ENCODE measurements at regions not wholly inside any gene's neighbourhood (a gene's known extent, or its start where the extent isn't known, plus 50 kb on each side); places are given as distances from the start of the nearest gene placed in this dataset.

DNA sequence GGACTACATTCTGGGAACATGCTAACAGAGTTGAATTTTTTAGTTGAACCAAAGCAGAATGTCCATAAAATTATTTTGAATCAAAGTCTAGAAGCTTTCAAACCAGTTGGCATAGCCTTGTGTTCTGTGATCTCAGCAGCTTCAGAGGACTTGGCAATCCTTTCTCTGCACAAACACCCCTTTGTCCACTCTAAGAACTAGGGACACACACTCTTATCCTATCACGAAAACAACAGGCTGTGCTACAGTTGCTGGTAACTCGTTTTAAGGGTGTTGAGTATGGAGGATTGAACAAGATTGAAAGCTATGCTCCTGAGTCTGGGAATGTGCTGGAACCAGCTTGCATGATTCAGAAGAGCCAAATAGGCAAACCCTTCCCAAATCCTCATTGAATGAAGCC, 76.4 kb upstream of the PRSS58 start:
- no peak for DNase-seq (ENCODE audit: low read depth, low spot score)

DNA sequence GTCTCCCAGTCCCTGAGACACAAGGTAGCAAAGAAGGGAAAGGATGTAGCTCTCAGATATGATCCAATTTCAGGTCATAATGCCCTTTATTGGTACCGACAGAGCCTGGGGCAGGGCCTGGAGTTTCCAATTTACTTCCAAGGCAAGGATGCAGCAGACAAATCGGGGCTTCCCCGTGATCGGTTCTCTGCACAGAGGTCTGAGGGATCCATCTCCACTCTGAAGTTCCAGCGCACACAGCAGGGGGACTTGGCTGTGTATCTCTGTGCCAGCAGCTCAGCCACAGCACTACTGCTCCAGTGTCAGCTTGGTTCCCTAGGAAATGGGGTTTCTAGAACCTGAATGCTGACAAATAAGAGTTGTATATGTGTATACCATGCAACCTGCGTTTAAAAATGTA, 74.6 kb upstream of the PRSS58 start:
- no peak for DNase-seq (ENCODE audit: low read depth, low spot score)

DNA sequence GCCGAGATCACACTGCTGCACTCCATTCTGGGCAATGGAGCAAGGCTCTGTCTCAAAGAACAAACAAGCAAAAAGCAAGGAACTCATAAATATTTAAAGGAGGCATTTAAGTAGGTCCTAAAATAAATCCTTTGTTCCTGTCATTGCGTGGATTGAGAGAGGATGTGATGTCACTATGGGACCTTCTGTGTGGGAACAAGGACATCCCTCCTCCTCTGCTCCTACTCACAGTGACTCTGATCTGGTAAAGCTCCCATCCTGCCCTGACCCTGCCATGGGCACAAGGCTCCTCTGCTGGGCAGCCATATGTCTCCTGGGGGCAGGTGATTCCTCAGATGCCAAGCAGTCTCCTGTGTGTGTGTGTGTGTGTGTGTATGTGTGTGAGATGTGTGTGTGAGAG, 74.1 kb upstream of the PRSS58 start:
- no peak for DNase-seq (ENCODE audit: low read depth, low spot score)

DNA sequence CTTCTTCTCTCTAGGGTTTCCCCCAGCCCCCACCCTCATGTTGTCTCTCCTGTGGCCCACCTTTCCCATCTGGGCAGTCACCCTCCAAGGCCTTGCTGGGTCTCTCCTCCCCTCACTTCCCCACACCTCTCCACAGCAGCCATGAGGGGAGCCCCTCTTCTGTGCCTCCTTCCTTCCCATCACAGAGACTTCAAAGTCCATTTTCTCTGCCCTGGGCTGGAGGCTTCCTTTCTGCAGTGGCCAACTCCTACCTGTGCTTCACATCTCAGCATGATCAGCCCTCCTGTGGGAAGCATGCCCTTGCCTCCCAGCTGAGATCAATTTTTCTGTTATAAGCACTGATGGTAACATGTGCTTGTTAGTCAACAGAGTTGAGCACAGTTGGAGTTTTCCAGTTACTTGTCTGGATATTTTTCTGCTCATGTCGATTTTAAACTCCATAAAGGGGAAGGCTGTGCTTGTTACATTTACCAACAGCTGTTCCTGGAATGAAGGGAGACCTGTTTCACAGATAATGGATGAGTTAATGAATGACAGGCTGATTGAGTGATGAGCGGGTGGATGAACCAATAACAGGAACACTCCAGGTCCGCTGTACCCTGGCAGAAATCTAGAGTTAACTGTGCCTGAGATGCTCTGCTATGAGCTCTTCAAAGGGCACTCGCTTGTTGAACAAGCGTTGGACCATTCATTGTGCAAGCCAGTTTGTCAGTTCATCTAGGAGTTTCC, 71.4 kb upstream of the PRSS58 start:
- DNase-seq (ENCODE audit: low read depth, low spot score) = no peak

DNA sequence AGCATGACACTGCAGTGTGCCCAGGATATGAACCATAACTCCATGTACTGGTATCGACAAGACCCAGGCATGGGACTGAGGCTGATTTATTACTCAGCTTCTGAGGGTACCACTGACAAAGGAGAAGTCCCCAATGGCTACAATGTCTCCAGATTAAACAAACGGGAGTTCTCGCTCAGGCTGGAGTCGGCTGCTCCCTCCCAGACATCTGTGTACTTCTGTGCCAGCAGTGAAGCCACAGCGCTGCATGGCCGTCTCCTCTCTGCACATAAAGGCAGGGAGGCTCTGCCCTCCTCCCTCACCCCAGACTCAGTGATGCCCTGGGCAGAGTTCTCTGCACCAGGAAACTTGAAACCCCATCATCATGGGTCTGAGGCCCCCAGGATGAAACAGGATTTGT, 70.7 kb upstream of the PRSS58 start:
- DNase-seq (ENCODE audit: low read depth, low spot score) = no peak

DNA sequence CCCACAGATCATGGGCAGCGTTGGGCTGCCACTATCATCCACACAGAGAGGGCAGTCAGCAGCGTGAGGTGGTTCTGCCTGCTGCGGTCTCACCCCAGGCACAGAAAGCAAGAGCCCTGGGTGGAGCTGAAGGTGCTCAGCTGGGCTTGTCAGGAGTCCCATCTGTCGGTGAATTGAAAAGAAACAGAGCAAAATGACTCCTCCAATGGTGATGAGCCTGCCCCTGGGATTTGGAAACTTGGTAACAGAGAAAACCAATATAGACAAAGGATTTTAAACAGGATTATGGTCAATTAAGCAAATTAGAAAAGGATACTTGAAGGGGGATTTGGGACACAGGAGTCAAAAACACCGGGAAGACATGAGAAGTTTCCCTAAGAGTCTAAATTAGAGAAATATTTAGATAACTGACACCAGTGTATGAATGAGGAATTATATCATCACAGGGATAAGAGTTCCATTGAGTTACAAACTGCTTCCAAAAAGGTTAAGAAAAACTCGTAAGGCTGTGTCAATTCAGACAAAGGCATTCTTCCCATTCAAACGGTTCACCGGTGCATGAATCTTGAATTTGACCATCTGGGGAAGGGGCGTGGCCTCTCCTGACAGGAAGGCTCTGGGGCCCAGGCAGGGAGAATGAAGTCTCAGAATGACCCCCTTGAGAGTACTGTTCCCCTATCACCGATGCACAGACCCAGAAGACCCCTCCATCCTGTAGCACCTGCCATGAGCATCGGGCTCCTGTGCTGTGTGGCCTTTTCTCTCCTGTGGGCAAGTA, 70.0 kb upstream of the PRSS58 start:
- DNase-seq (ENCODE audit: low read depth, low spot score) = no peak

DNA sequence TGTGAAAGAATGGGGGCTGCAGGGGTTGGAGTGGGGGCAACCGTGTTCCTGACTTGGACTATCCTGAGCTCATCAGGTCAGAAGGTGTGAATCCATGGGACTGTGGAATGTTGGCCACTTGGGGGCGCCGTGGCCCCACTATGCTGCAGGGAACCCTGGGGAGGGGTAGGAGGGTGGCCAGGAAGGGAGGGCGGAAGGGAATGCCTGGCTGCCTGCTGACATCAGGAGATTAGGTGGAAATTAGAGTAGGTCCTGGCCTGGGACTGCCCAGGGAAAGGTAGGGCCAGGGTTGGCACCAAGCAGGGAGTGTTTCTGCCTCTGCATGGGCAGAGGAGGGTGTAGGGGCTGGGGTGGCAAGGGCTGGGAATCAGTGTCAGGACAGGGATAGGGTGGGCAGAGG, 65.8 kb upstream of the PRSS58 start:
- DNase-seq (ENCODE audit: low read depth, low spot score) = no peak

DNA sequence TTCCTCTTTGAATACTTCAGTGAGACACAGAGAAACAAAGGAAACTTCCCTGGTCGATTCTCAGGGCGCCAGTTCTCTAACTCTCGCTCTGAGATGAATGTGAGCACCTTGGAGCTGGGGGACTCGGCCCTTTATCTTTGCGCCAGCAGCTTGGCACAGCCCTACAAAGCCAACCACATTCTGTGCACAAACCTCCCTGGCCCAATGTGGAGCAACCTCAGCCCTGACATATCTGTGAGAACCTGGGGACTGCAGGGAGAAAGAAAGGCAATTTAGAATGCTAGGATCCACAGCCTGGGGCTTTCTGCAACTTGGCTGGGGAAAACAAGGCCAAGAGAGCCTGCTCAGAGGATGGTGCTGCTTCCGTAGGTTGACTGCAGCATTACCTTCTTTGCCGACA, 63.5 kb upstream of the PRSS58 start:
- no peak for DNase-seq (ENCODE audit: low read depth, low spot score)

DNA sequence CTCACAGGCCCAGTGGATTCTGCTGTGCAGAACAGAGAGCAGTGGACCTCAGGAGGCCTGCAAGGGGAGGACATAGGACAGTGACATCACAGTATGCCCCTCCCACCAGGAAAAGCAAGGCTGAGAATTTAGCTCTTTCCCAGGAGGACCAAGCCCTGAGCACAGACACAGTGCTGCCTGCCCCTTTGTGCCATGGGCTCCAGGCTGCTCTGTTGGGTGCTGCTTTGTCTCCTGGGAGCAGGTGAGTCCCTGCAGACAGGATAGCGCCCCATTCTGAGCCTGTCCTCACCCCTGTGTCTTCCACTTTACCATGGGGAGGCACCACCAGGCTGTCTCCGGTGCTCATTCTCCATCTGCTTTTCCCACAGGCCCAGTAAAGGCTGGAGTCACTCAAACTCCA, 63.0 kb upstream of the PRSS58 start:
- DNase-seq (ENCODE audit: low read depth, low spot score) = no peak

DNA sequence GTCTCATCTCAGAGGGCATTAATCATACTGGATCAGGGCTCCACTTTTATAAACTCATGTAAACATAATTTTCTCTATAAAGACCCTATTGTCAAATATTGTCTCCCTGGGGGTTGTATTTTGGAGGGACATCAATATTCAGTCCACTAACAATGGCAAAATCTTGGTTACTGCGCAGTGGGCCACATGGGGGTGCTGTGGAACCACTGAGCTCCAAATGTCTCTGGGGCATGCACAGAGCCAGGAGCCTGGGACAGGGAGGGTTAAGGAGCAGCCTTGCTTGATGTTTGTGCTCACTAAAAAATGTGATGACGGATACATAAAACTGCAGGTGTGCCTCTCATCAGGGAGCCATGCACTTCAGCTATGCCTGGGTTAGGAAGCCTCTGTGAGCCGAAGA, 62.1 kb upstream of the PRSS58 start:
- DNase-seq (ENCODE audit: low read depth, low spot score) = no peak

DNA sequence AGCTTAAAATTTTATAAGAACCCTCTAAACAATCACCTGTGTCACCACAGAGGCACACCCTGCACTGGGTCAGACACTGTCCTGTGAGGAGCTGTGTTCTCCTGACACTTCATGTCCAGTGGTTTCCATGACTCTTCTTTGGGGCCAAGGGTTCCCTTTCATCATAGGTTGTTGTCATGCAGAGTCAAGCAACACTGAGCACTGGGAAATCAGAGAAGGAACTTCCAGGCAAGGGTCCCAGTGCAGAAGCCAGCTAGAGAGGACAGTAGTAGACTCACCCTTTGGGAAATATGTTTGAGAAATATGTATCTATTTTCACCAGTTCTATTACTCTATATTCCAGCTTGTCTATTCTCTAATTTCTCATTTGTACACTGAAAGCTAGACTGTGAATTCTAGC, 56.4 kb upstream of the PRSS58 start:
- DNase-seq (ENCODE audit: low read depth, low spot score) = no peak

DNA sequence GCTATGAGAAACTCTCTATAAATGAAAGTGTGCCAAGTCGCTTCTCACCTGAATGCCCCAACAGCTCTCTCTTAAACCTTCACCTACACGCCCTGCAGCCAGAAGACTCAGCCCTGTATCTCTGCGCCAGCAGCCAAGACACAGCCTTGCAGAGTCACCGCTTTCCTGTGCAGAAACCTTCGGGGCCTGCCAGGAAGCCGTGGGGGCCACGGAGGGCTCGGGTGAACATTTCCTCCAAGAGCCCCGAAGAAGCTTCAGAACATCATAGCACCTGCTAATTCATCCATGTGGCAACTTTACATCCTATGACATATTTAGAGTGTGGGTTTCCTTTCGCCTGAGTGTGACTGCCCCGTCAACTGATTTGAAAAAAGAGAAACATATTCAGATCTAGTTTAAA, 55.7 kb upstream of the PRSS58 start:
- no peak for DNase-seq (ENCODE audit: low read depth, low spot score)

DNA sequence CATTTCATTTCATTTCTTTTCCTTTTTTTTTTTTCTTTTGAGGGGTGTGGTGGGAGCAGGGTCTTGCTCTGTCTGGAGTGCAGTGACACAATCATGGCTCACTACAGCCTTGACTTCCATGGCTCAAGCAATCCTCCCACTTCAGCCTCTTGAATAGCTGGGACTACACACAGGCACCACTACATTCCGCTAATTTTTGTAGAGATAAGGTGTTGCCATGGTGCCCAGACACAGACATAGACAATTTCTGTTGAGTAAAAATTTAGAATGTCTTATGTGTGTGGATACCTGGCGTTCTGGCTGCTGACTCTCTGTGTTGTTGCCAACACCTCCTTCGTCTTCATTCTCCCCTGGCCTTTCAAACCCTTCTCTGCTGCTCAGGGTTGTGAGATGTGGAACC, 54.0 kb upstream of the PRSS58 start:
- no peak for DNase-seq (ENCODE audit: low read depth, low spot score)

DNA sequence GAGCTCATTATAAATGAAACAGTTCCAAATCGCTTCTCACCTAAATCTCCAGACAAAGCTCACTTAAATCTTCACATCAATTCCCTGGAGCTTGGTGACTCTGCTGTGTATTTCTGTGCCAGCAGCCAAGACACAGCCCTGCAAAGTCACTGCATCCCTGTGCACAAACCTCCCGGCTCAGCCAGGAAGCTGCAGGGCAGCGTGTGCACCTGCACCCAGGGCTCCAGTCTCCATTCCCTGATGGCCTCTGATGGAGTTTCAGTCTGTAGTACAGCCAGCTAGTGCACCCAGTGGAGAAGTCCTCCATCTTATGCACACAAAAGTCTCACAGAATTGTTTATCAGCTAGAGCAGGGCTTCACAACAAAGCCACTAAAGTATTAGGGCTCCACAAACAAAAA, 51.1 kb upstream of the PRSS58 start:
- no peak for DNase-seq (ENCODE audit: low read depth, low spot score)

DNA sequence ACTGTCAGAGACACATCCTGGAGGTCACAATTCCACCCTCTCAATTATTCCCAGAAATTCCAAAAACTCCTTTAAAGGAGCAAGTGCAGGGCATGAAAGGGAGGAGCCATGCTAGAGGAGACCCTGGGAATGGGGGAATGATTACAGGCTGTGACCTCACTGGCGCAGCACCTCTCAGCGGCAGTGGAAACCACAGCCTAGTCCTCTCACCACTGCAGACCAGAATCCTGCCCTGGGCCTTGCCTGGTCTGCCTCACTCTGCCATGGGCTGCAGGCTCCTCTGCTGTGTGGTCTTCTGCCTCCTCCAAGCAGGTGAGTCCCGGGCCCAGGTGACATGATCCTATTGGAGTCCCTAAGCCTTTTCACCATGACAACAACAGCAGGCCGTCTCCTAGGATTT, 50.5 kb upstream of the PRSS58 start:
- DNase-seq (ENCODE audit: low read depth, low spot score) = no peak
